Panc1 (cell line): ENCODE measurements at regions not wholly inside any gene's neighbourhood (a gene's known extent, or its start where the extent isn't known, plus 50 kb on each side); places are given as distances from the start of the nearest gene placed in this dataset.

Experiments used
- ATAC-seq: fragments of 200-7000 bp; cut with Tn5 transposase; 2 replicates; pipeline ENCODE4 v1.9.1; 2020; ENCODE audit warnings: mild to moderate bottlenecking, moderate library complexity
- BruUV-seq: library from RNA; stranded (reverse); fragments of 400-500 nt; replicated peaks from 2 replicates; lab custom pipeline; 2021; lab: Mats Ljungman, UMichigan
- CTCF ChIA-PET: fragments of 300-600 bp; sonication (Branson Sonifier 250); formaldehyde crosslinking; loops from one replicate; lab custom pipeline; 2022; ENCODE audit warnings: antibody characterized with exemption; lab: Charles Lee
- POLR2A ChIA-PET: fragments of 300-600 bp; sonication (Branson Sonifier 250); formaldehyde crosslinking; loops from one replicate; lab custom pipeline; 2022; ENCODE audit warnings: antibody characterized with exemption; lab: Charles Lee
- DNase-seq: peaks from one replicate; pipeline ENCODE4 v3.0.0-alpha.2; 2010; ENCODE audit warnings: low read depth, low spot score
- H3K27ac ChIP-seq: 2 replicates; pipeline ENCODE4 v1.5.1; 2011; ENCODE audit warnings: mild to moderate bottlenecking, low read length, inconsistent platforms
- H3K27me3 ChIP-seq: fragments of 200-500 bp; sonication (Bioruptor generic); 2 replicates; pipeline ENCODE4 v1.6.0; 2014; ENCODE audit warnings: low read length, inconsistent platforms; ENCODE audit not compliant: control insufficient read depth, insufficient read depth
- H3K36me3 ChIP-seq: fragments of 200-500 bp; sonication (Bioruptor generic); 2 replicates; pipeline ENCODE4 v1.5.1; 2014; ENCODE audit warnings: inconsistent platforms, mild to moderate bottlenecking, low read length, moderate library complexity; ENCODE audit not compliant: control insufficient read depth, insufficient read depth
- H3K4me1 ChIP-seq: 2 replicates; pipeline ENCODE4 v1.5.1; 2011; ENCODE audit warnings: inconsistent platforms, mild to moderate bottlenecking, low read length, moderate library complexity; ENCODE audit not compliant: control insufficient read depth, insufficient read depth
- H3K4me3 ChIP-seq, 2 experiments: 2 replicates each; pipeline ENCODE4 v1.5.1; 2011 to 2012; ENCODE audit warnings: low read depth in 2 of 2, low read length in 2 of 2, mild to moderate bottlenecking in 2 of 2, inconsistent platforms in 1 of 2, moderate library complexity in 1 of 2
- H3K9me3 ChIP-seq: fragments of 200-500 bp; sonication (Bioruptor generic); 2 replicates; pipeline ENCODE4 v1.5.1; 2014; ENCODE audit warnings: low read depth, mild to moderate bottlenecking, inconsistent platforms, low read length, moderate library complexity; ENCODE audit not compliant: control insufficient read depth, insufficient read depth
- POLR2AphosphoS5 ChIP-seq: IDR thresholded peaks from 2 replicates; pipeline ENCODE4 v1.6.1; 2012; ENCODE audit warnings: mild to moderate bottlenecking, low read depth, low read length, moderate library complexity
- SIN3A ChIP-seq: IDR thresholded peaks from 2 replicates; pipeline ENCODE4 v1.6.1; 2012; ENCODE audit warnings: low read depth, mild to moderate bottlenecking, low read length, moderate library complexity, borderline replicate concordance; ENCODE audit not compliant: insufficient read depth
- TCF7L2 ChIP-seq: IDR thresholded peaks from 2 replicates; pipeline ENCODE4 v1.6.1; 2011; ENCODE audit warnings: mild to moderate bottlenecking, low read depth, low read length, inconsistent platforms
- in situ Hi-C: cut with HindIII; loops from 2 replicates; pipeline ENCODE4 v1.10.0; 2016; ENCODE audit warnings: low sequenced_read_pairs, low pct_unique_long_range_greater_than_20kb
- intact Hi-C: fragments of 100-400 bp; cut with micrococcal nuclease; formaldehyde crosslinking; loops from one replicate; pipeline ENCODE4 v1.10.0; 2022; ENCODE audit not compliant: unreplicated experiment
- TF ChIP-seq, protein P1 (sequence below), 2 experiments: IDR thresholded peaks; 2 replicates each; pipeline ENCODE4 v1.6.1; 2011 to 2012; ENCODE audit warnings: low read depth in 2 of 2, control low read depth in 1 of 2, low read length in 1 of 2, mild to moderate bottlenecking in 1 of 2, moderate library complexity in 1 of 2; ENCODE audit not compliant: insufficient read depth in 1 of 2
- TF ChIP-seq, protein P2 (sequence below): fragments of 450-650 bp; IDR thresholded peaks from 2 replicates; pipeline ENCODE4 v1.5.1; 2017; ENCODE audit warnings: mild to moderate bottlenecking

DNA sequence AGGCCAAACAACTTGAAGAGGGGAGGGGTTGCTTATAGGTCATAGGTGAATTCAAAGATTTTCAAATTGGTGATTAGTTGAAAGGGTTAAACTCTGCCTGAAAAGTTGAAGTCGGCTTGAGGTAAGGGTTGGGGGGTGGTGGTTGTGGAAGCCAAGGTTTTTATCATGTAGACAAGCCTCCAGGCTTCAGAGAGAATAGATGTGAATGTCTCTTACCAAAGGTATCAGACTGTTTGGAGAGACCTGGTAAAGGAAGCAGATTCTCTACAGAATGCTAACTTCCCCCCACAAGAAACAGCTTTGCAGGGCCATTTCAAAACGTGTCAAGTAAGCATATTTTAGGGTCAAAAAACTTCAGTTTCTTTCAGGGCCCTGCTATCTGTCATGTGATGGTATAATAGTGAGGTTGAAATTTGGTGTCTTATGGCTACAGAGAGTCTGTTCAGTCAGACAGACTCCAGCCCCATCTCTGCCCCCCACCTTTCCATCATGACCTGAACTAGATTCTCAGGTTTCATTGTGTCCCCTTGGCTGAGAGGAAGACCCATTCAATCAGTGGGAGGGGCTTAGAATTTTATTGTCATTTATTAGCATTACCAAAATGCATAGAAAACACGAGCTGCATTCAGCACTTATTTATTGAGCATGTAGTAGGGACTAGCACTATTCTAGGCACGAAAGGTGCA lies 136.5 kb downstream of the MAP3K7 start:
- H3K4me1 ChIP-seq, result no peaks in the 10 kb centered on the region
- ATAC-seq (no peak), DNase-seq (no peak)
- no peak overlapping the region for H3K27ac ChIP-seq
- no peaks in the 10 kb centered on the region for H3K27me3 ChIP-seq
- intact Hi-C loops, result no loop called here
- TF ChIP-seq TCF7L2, result no peak
- TF ChIP-seq, protein P1, sequence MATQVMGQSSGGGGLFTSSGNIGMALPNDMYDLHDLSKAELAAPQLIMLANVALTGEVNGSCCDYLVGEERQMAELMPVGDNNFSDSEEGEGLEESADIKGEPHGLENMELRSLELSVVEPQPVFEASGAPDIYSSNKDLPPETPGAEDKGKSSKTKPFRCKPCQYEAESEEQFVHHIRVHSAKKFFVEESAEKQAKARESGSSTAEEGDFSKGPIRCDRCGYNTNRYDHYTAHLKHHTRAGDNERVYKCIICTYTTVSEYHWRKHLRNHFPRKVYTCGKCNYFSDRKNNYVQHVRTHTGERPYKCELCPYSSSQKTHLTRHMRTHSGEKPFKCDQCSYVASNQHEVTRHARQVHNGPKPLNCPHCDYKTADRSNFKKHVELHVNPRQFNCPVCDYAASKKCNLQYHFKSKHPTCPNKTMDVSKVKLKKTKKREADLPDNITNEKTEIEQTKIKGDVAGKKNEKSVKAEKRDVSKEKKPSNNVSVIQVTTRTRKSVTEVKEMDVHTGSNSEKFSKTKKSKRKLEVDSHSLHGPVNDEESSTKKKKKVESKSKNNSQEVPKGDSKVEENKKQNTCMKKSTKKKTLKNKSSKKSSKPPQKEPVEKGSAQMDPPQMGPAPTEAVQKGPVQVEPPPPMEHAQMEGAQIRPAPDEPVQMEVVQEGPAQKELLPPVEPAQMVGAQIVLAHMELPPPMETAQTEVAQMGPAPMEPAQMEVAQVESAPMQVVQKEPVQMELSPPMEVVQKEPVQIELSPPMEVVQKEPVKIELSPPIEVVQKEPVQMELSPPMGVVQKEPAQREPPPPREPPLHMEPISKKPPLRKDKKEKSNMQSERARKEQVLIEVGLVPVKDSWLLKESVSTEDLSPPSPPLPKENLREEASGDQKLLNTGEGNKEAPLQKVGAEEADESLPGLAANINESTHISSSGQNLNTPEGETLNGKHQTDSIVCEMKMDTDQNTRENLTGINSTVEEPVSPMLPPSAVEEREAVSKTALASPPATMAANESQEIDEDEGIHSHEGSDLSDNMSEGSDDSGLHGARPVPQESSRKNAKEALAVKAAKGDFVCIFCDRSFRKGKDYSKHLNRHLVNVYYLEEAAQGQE (IDR thresholded peaks at IDR 0.05; ENCODE audit: insufficient read depth in 1 of 2, low read depth in 2 of 2, low read length in 1 of 2), result no peak
- TF ChIP-seq POLR2AphosphoS5, result no peak
- TF ChIP-seq SIN3A, result no peak
- TF ChIP-seq, protein P2, sequence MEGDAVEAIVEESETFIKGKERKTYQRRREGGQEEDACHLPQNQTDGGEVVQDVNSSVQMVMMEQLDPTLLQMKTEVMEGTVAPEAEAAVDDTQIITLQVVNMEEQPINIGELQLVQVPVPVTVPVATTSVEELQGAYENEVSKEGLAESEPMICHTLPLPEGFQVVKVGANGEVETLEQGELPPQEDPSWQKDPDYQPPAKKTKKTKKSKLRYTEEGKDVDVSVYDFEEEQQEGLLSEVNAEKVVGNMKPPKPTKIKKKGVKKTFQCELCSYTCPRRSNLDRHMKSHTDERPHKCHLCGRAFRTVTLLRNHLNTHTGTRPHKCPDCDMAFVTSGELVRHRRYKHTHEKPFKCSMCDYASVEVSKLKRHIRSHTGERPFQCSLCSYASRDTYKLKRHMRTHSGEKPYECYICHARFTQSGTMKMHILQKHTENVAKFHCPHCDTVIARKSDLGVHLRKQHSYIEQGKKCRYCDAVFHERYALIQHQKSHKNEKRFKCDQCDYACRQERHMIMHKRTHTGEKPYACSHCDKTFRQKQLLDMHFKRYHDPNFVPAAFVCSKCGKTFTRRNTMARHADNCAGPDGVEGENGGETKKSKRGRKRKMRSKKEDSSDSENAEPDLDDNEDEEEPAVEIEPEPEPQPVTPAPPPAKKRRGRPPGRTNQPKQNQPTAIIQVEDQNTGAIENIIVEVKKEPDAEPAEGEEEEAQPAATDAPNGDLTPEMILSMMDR, result no peak
- no peaks in the 10 kb centered on the region for H3K9me3 ChIP-seq
- in situ Hi-C loops, result no loop called here
- no peak overlapping the region for H3K4me3 ChIP-seq
- ChIA-PET CTCF (interaction anchor here (0.6 kb wide), 1 partner anchor 96 kb away, joined by 3 read pairs; no protein-coding TSS in a partner anchor), POLR2A (no interaction called here)
- H3K36me3 ChIP-seq, result no peaks in the 10 kb centered on the region
- no TSS peak for BruUV-seq

DNA sequence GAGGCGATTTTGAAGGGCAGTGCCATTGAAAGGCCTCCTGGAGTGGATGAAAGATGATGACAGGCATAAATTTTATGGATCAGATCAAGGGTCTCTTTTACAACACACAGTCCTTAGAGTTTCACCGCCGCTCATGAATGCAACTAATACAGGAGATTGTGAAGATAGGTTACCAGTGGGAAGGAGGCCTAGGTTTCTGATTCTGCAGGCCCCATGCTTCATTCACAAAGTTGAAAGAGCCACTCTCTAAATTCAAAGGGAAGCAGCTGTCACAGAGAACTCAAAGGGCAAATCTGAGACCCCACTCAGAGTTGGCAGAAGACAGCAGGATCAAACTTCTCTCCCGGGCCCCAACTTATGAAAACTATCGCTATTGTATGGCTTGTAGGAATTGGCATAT lies 137.6 kb downstream of the MAP3K7 start:
- Histone ChIP-seq H3K4me1 (no peaks in the 10 kb centered on the region), H3K4me3 (no peak overlapping the region), H3K36me3 (no peaks in the 10 kb centered on the region), H3K9me3 (no peaks in the 10 kb centered on the region), H3K27ac (no peak overlapping the region), H3K27me3 (no peaks in the 10 kb centered on the region)
- no peak for ATAC-seq
- BruUV-seq, result no TSS peak
- ChIA-PET POLR2A (no interaction called here), CTCF (no interaction called here)
- in situ Hi-C loops, result no loop called here
- TF ChIP-seq, protein P2, result no peak
- TF ChIP-seq, protein P1 (IDR thresholded peaks at IDR 0.05; ENCODE audit: insufficient read depth in 1 of 2, low read depth in 2 of 2, low read length in 1 of 2), result no peak
- TF ChIP-seq SIN3A, result no peak
- TF ChIP-seq POLR2AphosphoS5, result no peak
- TF ChIP-seq TCF7L2, result no peak
- no peak for DNase-seq
- intact Hi-C loops, result no loop called here
